HL-60 (cell line): ENCODE measurements at regions not wholly inside any gene's neighbourhood (a gene's known extent, or its start where the extent isn't known, plus 50 kb on each side); places are given as distances from the start of the nearest gene placed in this dataset.

ENCODE experiments used
- GABPA ChIP-seq: IDR thresholded peaks from 2 replicates; pipeline ENCODE4 v1.6.1; 2012; ENCODE audit warnings: low read depth
- POLR2AphosphoS5 ChIP-seq: IDR thresholded peaks from 2 replicates; pipeline ENCODE4 v1.6.1; 2012; ENCODE audit warnings: low read depth
- TF ChIP-seq, protein P1 (sequence below): IDR thresholded peaks from one replicate; pipeline ENCODE4 v1.5.1; 2011; ENCODE audit warnings: low read length, control low read depth, inconsistent platforms; ENCODE audit not compliant: insufficient read depth
- TF ChIP-seq, protein P2 (sequence below): IDR thresholded peaks from 2 replicates; pipeline ENCODE4 v1.6.1; 2012; ENCODE audit warnings: low read depth; ENCODE audit not compliant: insufficient replicate concordance

DNA sequence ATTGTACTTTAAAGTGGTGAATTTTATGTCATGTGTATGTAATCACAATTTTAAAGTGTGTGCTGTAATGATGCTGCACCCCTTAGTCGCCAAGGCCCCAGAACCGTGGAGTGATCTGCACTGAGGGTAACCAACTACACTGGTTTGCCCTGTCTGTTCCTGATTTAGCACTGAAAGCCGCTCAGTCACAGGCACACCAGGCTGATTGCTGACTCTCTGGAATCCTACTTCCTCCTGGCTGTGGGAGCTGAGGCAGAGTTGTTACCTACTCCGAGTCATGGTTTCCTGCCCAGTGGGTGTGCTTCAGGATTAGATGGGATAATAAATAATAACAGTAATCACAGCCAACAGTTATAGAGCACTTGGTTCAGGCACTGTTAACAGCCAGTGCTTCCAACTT lies 645.4 kb downstream of the BCOR start:
- TF ChIP-seq, protein P1, sequence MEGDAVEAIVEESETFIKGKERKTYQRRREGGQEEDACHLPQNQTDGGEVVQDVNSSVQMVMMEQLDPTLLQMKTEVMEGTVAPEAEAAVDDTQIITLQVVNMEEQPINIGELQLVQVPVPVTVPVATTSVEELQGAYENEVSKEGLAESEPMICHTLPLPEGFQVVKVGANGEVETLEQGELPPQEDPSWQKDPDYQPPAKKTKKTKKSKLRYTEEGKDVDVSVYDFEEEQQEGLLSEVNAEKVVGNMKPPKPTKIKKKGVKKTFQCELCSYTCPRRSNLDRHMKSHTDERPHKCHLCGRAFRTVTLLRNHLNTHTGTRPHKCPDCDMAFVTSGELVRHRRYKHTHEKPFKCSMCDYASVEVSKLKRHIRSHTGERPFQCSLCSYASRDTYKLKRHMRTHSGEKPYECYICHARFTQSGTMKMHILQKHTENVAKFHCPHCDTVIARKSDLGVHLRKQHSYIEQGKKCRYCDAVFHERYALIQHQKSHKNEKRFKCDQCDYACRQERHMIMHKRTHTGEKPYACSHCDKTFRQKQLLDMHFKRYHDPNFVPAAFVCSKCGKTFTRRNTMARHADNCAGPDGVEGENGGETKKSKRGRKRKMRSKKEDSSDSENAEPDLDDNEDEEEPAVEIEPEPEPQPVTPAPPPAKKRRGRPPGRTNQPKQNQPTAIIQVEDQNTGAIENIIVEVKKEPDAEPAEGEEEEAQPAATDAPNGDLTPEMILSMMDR: no peak
- TF ChIP-seq POLR2AphosphoS5 (no peak), GABPA (no peak)
- TF ChIP-seq, protein P2, sequence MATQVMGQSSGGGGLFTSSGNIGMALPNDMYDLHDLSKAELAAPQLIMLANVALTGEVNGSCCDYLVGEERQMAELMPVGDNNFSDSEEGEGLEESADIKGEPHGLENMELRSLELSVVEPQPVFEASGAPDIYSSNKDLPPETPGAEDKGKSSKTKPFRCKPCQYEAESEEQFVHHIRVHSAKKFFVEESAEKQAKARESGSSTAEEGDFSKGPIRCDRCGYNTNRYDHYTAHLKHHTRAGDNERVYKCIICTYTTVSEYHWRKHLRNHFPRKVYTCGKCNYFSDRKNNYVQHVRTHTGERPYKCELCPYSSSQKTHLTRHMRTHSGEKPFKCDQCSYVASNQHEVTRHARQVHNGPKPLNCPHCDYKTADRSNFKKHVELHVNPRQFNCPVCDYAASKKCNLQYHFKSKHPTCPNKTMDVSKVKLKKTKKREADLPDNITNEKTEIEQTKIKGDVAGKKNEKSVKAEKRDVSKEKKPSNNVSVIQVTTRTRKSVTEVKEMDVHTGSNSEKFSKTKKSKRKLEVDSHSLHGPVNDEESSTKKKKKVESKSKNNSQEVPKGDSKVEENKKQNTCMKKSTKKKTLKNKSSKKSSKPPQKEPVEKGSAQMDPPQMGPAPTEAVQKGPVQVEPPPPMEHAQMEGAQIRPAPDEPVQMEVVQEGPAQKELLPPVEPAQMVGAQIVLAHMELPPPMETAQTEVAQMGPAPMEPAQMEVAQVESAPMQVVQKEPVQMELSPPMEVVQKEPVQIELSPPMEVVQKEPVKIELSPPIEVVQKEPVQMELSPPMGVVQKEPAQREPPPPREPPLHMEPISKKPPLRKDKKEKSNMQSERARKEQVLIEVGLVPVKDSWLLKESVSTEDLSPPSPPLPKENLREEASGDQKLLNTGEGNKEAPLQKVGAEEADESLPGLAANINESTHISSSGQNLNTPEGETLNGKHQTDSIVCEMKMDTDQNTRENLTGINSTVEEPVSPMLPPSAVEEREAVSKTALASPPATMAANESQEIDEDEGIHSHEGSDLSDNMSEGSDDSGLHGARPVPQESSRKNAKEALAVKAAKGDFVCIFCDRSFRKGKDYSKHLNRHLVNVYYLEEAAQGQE: no peak
